ENCODE measurements at regions not wholly inside any gene's neighbourhood (a gene's known extent, or its start where the extent isn't known, plus 50 kb on each side); places are given as distances from the start of the nearest gene placed in this dataset.

DNA sequence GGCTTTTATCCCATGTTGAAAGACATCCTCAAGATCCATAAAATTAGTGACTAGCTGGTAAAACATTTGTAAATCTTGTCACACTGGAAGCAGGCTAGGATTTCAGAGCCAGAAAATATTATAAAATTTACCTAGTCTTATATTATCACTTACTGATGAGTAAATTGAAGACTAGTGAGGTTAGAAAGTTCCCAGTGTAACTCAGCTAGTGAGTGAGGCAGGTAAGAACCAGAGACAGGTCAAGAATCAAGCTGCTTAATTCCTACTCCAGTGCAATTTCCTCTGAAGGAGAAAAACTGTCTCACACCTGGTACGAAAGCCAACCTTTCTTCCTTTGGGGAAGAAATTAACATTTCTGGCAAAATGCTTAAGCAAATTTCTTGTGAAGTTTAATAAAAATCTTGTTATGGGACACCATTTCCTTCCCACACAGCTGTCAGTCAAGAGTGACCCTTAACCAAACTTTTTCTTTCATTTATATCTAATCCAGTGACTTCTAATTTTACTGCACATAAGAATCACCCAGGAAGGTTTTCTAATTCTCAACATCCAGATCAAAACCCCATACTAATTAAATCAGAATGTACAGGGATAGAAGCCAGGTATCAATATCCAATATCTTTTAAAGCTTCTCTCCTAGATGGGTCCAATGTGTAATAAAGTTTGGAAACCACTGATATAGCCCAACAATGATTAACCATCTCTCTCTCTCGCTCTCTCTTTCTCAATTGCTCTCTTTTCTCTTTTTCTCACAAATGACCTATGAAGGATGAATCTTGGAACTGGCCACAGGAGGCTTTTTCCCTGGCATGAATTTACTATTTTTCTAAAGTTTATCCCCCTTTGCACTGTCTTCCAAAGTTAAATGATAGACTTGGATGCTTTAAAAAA is 264.3 kb upstream of the SLC39A10 start:
- TF ChIP-seq, protein P1, sequence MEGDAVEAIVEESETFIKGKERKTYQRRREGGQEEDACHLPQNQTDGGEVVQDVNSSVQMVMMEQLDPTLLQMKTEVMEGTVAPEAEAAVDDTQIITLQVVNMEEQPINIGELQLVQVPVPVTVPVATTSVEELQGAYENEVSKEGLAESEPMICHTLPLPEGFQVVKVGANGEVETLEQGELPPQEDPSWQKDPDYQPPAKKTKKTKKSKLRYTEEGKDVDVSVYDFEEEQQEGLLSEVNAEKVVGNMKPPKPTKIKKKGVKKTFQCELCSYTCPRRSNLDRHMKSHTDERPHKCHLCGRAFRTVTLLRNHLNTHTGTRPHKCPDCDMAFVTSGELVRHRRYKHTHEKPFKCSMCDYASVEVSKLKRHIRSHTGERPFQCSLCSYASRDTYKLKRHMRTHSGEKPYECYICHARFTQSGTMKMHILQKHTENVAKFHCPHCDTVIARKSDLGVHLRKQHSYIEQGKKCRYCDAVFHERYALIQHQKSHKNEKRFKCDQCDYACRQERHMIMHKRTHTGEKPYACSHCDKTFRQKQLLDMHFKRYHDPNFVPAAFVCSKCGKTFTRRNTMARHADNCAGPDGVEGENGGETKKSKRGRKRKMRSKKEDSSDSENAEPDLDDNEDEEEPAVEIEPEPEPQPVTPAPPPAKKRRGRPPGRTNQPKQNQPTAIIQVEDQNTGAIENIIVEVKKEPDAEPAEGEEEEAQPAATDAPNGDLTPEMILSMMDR (IDR thresholded peaks at IDR 0.05 in 2 of 3, conservative IDR thresholded peaks at IDR 0.05 in 1 of 3; ENCODE audit: borderline replicate concordance in 1 of 3, insufficient read depth in 1 of 3, low read depth in 2 of 3, low read length in 2 of 3): no peak
- TF ChIP-seq ZNF274 (IDR thresholded peaks at IDR 0.05; ENCODE audit: low read depth, low read length) (no peak), YY1 (IDR thresholded peaks at IDR 0.05; ENCODE audit: extremely low read depth, insufficient replicate concordance, low read depth, low read length) (no peak), POLR2A (IDR thresholded peaks at IDR 0.05; ENCODE audit: borderline replicate concordance, extremely low read depth, insufficient read depth, insufficient read length) (no peak), EZH2phosphoT487 (IDR thresholded peaks at IDR 0.05; ENCODE audit: borderline replicate concordance) (no peak), POLR2AphosphoS5 (IDR thresholded peaks at IDR 0.05; ENCODE audit: low read depth, low read length) (no peak), EZH2 (IDR thresholded peaks at IDR 0.05) (no peak), CBX3 (IDR thresholded peaks at IDR 0.05; ENCODE audit: low read depth) (no peak), CEBPB (IDR thresholded peaks at IDR 0.05; ENCODE audit: low read depth) (no peak)
- TF ChIP-seq, protein P2, sequence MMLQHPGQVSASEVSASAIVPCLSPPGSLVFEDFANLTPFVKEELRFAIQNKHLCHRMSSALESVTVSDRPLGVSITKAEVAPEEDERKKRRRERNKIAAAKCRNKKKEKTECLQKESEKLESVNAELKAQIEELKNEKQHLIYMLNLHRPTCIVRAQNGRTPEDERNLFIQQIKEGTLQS (IDR thresholded peaks at IDR 0.05): no peak
- TF ChIP-seq, protein P3, sequence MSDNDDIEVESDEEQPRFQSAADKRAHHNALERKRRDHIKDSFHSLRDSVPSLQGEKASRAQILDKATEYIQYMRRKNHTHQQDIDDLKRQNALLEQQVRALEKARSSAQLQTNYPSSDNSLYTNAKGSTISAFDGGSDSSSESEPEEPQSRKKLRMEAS (IDR thresholded peaks at IDR 0.05): no peak

Measured in HCT116 (cell line).